ENCODE measurements at regions not wholly inside any gene's neighbourhood (a gene's known extent, or its start where the extent isn't known, plus 50 kb on each side); places are given as distances from the start of the nearest gene placed in this dataset.

DNA sequence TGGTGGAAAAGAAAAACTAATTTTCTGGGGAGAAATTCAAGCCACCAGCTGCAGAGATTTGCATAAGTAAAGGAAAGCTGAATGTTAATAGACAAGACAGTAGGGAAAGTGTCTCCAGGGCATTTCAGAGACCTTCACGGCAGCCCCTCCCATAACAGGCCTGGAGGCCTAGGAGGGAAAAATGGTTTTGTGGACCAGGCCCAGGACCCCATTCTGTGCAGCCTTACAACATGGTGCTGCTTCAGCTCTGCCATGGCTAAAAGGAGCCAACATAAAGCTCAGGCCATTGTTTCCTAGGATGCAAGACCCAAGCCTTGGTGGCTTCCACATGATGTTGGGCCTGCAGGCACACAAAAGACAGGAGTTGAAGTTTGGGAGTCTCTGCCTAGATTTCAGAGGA lies 697.1 kb downstream of the SOCS6 start:
- H3K9me1 ChIP-seq (ENCODE audit: control insufficient read depth, extremely low read depth, insufficient read depth, low read length): no peaks in the 10 kb centered on the region
- no peak overlapping the region for H2AFZ ChIP-seq (ENCODE audit: control insufficient read depth, low read length)
- no peak overlapping the region for H3K4me2 ChIP-seq (ENCODE audit: control insufficient read depth, extremely low read depth, insufficient read depth, low read depth, low read length)
- FAIRE-seq: no peak
- no peaks in the 10 kb centered on the region for H3K79me2 ChIP-seq (ENCODE audit: control insufficient read depth, insufficient read depth, low read length)
- H3K27me3 ChIP-seq (ENCODE audit: control insufficient read depth, extremely low read depth, insufficient read depth, low read length): no peaks in the 10 kb centered on the region
- peaks cover 4% of the 10 kb centered on the region for H3K9me3 ChIP-seq (ENCODE audit: control insufficient read depth, low read depth, low read length)
- no peaks in the 10 kb centered on the region for H4K20me1 ChIP-seq (ENCODE audit: control insufficient read depth, extremely low read depth, insufficient read depth, low read length)
- no peaks in the 10 kb centered on the region for H3K4me1 ChIP-seq (ENCODE audit: control insufficient read depth, extremely low read depth, insufficient read depth, low read length)
- no peaks in the 10 kb centered on the region for H3K36me3 ChIP-seq (ENCODE audit: control insufficient read depth in 2 of 2, extremely low read depth in 1 of 2, insufficient read depth in 2 of 2, low read length in 2 of 2)
- H3K27ac ChIP-seq (ENCODE audit: control insufficient read depth, insufficient read depth, low read length): no peak overlapping the region
- TF ChIP-seq, protein P1, sequence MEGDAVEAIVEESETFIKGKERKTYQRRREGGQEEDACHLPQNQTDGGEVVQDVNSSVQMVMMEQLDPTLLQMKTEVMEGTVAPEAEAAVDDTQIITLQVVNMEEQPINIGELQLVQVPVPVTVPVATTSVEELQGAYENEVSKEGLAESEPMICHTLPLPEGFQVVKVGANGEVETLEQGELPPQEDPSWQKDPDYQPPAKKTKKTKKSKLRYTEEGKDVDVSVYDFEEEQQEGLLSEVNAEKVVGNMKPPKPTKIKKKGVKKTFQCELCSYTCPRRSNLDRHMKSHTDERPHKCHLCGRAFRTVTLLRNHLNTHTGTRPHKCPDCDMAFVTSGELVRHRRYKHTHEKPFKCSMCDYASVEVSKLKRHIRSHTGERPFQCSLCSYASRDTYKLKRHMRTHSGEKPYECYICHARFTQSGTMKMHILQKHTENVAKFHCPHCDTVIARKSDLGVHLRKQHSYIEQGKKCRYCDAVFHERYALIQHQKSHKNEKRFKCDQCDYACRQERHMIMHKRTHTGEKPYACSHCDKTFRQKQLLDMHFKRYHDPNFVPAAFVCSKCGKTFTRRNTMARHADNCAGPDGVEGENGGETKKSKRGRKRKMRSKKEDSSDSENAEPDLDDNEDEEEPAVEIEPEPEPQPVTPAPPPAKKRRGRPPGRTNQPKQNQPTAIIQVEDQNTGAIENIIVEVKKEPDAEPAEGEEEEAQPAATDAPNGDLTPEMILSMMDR (optimal IDR thresholded peaks at IDR 0.05 in 1 of 3, IDR thresholded peaks at IDR 0.05 in 1 of 3, conservative IDR thresholded peaks at IDR 0.05 in 1 of 3; ENCODE audit: extremely low read depth in 1 of 3, insufficient read depth in 2 of 3, low read length in 3 of 3): no peak
- no peak for TF ChIP-seq EZH2 (IDR thresholded peaks at IDR 0.05; ENCODE audit: low read length)
- no peak overlapping the region for H3K4me3 ChIP-seq (ENCODE audit: control insufficient read depth in 2 of 3, extremely low read depth in 1 of 3, insufficient read depth in 2 of 3, low read depth in 1 of 3, low read length in 3 of 3)
- no peak overlapping the region for H3K9ac ChIP-seq (ENCODE audit: control insufficient read depth, extremely low read depth, insufficient read depth, low read length)
- dilution Hi-C loops (cut with MboI; ENCODE audit: extremely low pct_ligation_motif_present, low sequenced_read_pairs): no loop called here
- DNase-seq (ENCODE audit: low read depth, low spot score): no peak

DNA sequence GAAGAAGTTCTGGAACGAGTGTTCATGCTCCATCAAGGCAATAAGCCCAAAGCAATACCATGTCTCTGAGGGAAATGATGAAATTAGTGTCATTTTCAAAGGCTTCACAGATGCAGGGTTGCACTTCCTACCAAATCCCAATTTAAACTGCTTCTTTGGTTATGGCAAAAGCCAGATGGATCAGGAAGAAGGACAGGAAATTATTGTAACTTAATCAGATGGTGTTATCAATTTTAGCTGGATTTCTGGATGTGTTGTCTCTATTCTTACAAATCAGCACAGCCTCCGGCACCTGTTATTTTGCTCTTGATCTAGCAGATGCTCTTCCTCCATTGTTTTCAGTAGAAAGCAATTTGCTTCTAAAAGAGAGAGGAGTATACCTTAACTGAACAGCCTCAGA lies 693.4 kb downstream of the SOCS6 start:
- H3K4me1 ChIP-seq (ENCODE audit: control insufficient read depth, extremely low read depth, insufficient read depth, low read length): no peaks in the 10 kb centered on the region
- peaks cover 4% of the 10 kb centered on the region for H3K9me3 ChIP-seq (ENCODE audit: control insufficient read depth, low read depth, low read length)
- H3K27ac ChIP-seq (ENCODE audit: control insufficient read depth, insufficient read depth, low read length): no peak overlapping the region
- FAIRE-seq (no peak), DNase-seq (ENCODE audit: low read depth, low spot score) (no peak)
- dilution Hi-C loops (cut with MboI; ENCODE audit: extremely low pct_ligation_motif_present, low sequenced_read_pairs): no loop called here
- no peaks in the 10 kb centered on the region for H3K27me3 ChIP-seq (ENCODE audit: control insufficient read depth, extremely low read depth, insufficient read depth, low read length)
- no peaks in the 10 kb centered on the region for H3K9me1 ChIP-seq (ENCODE audit: control insufficient read depth, extremely low read depth, insufficient read depth, low read length)
- no peak overlapping the region for H3K9ac ChIP-seq (ENCODE audit: control insufficient read depth, extremely low read depth, insufficient read depth, low read length)
- no peak overlapping the region for H3K4me2 ChIP-seq (ENCODE audit: control insufficient read depth, extremely low read depth, insufficient read depth, low read depth, low read length)
- H2AFZ ChIP-seq (ENCODE audit: control insufficient read depth, low read length): no peak overlapping the region
- H3K79me2 ChIP-seq (ENCODE audit: control insufficient read depth, insufficient read depth, low read length): no peaks in the 10 kb centered on the region
- no peak overlapping the region for H3K4me3 ChIP-seq (ENCODE audit: control insufficient read depth in 2 of 3, extremely low read depth in 1 of 3, insufficient read depth in 2 of 3, low read depth in 1 of 3, low read length in 3 of 3)
- TF ChIP-seq, protein P1 (optimal IDR thresholded peaks at IDR 0.05 in 1 of 3, IDR thresholded peaks at IDR 0.05 in 1 of 3, conservative IDR thresholded peaks at IDR 0.05 in 1 of 3; ENCODE audit: extremely low read depth in 1 of 3, insufficient read depth in 2 of 3, low read length in 3 of 3): no peak
- TF ChIP-seq EZH2 (IDR thresholded peaks at IDR 0.05; ENCODE audit: low read length): no peak
- no peaks in the 10 kb centered on the region for H4K20me1 ChIP-seq (ENCODE audit: control insufficient read depth, extremely low read depth, insufficient read depth, low read length)
- H3K36me3 ChIP-seq (ENCODE audit: control insufficient read depth in 2 of 2, extremely low read depth in 1 of 2, insufficient read depth in 2 of 2, low read length in 2 of 2): no peaks in the 10 kb centered on the region
